ENCODE measurements at regions not wholly inside any gene's neighbourhood (a gene's known extent, or its start where the extent isn't known, plus 50 kb on each side); places are given as distances from the start of the nearest gene placed in this dataset.
"Not testable (repeated sequence)": the region's sequence is repeated elsewhere in the genome, so short reads cannot be mapped to it uniquely, and the experiment has no call there.

DNA sequence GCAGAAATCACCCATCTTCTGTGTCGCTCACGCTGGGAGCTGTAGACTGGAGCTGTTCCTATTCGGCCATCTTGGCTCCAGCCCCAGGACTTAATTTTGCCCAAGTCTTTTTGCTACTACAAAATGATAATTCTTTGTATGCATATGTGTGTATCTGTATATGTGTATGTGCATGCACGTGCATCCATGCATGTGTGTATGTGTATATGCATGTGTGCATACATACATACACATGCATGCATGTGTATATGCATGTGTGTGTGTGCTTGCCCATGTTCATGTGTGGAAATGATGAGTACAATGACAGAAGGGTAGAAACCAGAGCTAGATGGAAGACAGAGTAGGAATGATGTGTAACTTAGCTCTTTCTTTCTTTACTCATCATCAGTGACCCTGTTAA is 497.9 kb upstream of the SPRED2 start:
- Histone ChIP-seq H3K4me1 (no peaks in the 10 kb centered on the region), H3K4me3 (no peak overlapping the region), H3K27me3 (no peaks in the 10 kb centered on the region), H3K9me3 (no peaks in the 10 kb centered on the region), H3K36me3 (no peaks in the 10 kb centered on the region), H3K27ac (no peak overlapping the region)
- TF ChIP-seq, protein P1, sequence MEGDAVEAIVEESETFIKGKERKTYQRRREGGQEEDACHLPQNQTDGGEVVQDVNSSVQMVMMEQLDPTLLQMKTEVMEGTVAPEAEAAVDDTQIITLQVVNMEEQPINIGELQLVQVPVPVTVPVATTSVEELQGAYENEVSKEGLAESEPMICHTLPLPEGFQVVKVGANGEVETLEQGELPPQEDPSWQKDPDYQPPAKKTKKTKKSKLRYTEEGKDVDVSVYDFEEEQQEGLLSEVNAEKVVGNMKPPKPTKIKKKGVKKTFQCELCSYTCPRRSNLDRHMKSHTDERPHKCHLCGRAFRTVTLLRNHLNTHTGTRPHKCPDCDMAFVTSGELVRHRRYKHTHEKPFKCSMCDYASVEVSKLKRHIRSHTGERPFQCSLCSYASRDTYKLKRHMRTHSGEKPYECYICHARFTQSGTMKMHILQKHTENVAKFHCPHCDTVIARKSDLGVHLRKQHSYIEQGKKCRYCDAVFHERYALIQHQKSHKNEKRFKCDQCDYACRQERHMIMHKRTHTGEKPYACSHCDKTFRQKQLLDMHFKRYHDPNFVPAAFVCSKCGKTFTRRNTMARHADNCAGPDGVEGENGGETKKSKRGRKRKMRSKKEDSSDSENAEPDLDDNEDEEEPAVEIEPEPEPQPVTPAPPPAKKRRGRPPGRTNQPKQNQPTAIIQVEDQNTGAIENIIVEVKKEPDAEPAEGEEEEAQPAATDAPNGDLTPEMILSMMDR (IDR thresholded peaks at IDR 0.05), result no peak
- TF ChIP-seq POLR2A (IDR thresholded peaks at IDR 0.05) (no peak), POLR2AphosphoS5 (IDR thresholded peaks at IDR 0.05) (no peak), EP300 (IDR thresholded peaks at IDR 0.05; ENCODE audit: low read depth) (no peak)
- no peak for DNase-seq
- in situ Hi-C loops (cut with MboI; ENCODE audit: low pct_ligation_motif_present in 1 of 4, low pct_unique_long_range_greater_than_20kb in 1 of 4, low sequenced_read_pairs in 3 of 4) (no loop called here), intact Hi-C loops (cut with DNase I; ENCODE audit: low total_unique reads) (loop anchor here (10.0 kb wide), 1 partner anchor 1775 kb away; no protein-coding TSS in a partner anchor)
- WGBS, 2 donors (ENCODE audit: low coverage in 1 of 2), result 80 to 93% methylated on average over 1 to 4 of the region's 4 CpGs

DNA sequence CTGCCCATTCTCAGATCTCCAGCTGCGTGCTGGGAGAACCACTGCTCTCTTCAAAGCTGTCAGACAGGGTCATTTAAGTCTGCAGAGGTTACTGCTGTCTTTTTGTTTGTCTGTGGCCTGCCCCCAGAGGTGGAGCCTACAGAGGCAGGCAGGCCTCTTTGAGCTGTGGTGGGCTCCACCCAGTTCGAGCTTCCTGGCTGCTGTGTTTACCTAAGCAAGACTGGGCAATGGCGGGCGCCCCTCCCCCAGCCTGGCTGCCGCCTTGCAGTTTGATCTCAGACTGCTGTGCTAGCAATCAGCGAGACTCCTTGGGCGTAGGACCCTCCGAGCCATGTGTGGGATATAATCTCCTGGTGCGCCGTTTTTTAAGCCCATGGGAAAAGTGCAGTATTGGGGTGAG is 497.3 kb upstream of the SPRED2 start:
- H3K27me3 ChIP-seq; in situ Hi-C loops (cut with MboI; ENCODE audit: low pct_ligation_motif_present in 1 of 4, low pct_unique_long_range_greater_than_20kb in 1 of 4, low sequenced_read_pairs in 3 of 4); DNase-seq; H3K27ac ChIP-seq; H3K4me3 ChIP-seq; H3K36me3 ChIP-seq; H3K4me1 ChIP-seq; H3K9me3 ChIP-seq: not testable (repeated sequence)
- 66% methylated on average over 9 of the region's 10 CpGs; no CpG with 5 or more reads in 1 of the 2 donors for WGBS, 2 donors (ENCODE audit: low coverage in 1 of 2)
- intact Hi-C loops (cut with DNase I; ENCODE audit: low total_unique reads), result loop anchor here (10.0 kb wide), 1 partner anchor 1775 kb away; no protein-coding TSS in a partner anchor

DNA sequence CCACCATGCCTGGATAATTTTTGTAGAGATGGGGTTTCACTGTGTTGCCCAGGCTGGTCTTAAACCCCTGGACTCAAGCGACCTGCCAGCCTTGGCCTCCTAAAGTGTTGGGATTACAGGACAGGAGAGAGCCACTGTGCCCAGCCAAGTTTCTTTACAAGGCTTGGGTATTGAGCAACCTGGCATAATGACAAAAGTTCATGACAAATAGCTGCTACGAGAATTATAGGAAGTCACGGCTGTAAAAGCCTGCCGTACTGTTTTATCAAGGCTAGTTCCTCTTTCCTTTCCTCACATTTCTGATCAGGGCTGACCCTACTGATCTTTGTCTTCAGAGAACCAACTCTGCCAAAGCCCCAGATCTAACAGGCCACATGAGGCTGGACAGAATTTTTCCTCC is 490.4 kb upstream of the SPRED2 start:
- DNase-seq, result peak; percentile 8

DNA sequence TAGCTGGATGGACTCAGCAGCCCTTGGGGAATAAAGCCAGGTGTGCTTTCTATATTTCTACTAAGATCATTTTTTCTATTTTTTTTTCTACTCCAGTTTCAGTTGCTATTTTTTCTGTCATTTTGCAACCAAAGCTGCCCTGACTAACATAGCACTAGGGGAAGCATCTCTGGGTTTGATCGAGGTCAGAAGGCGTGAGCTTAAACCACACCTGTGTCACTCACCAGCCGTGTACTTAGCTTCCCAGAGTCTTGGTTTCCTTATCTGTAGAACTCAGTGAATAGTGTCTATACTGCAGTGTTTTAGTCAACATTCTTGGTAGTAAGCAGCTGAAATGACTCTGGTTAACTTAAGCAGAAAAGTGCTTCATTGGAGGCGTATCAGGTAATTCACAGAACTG is 489.6 kb upstream of the SPRED2 start:
- no peaks in the 10 kb centered on the region for H3K9me3 ChIP-seq
- no peak for DNase-seq

More for the DNA sequence above, 490.4 kb upstream of the SPRED2 start:
- intact Hi-C loops (cut with DNase I; ENCODE audit: low total_unique reads), result no loop called here
- H3K9me3 ChIP-seq, result no peaks in the 10 kb centered on the region
- no peaks in the 10 kb centered on the region for H3K36me3 ChIP-seq
- in situ Hi-C loops (cut with MboI; ENCODE audit: low pct_ligation_motif_present in 1 of 4, low pct_unique_long_range_greater_than_20kb in 1 of 4, low sequenced_read_pairs in 3 of 4), result no loop called here
- 14 to 25% methylated on average over 3 to 4 of the region's 4 CpGs for WGBS, 2 donors (ENCODE audit: low coverage in 1 of 2)
- TF ChIP-seq POLR2AphosphoS5 (IDR thresholded peaks at IDR 0.05), result no peak
- no peak for TF ChIP-seq POLR2A (IDR thresholded peaks at IDR 0.05)
- TF ChIP-seq, protein P1 (IDR thresholded peaks at IDR 0.05), result no peak
- TF ChIP-seq EP300 (IDR thresholded peaks at IDR 0.05; ENCODE audit: low read depth), result no peak
- no peaks in the 10 kb centered on the region for H3K27me3 ChIP-seq
- no peak overlapping the region for H3K4me3 ChIP-seq
- peaks cover 0 to 5% (median under 1%) of the 10 kb centered on the region in 4 donors for H3K4me1 ChIP-seq
- no peak overlapping the region for H3K27ac ChIP-seq

More for the DNA sequence above, 489.6 kb upstream of the SPRED2 start:
- H3K27ac ChIP-seq, result no peak overlapping the region
- intact Hi-C loops (cut with DNase I; ENCODE audit: low total_unique reads), result no loop called here
- H3K36me3 ChIP-seq, result no peaks in the 10 kb centered on the region
- no peak overlapping the region for H3K4me3 ChIP-seq
- WGBS, 2 donors (ENCODE audit: low coverage in 1 of 2), result 48 to 82% methylated on average over 3 to 4 of the region's 4 CpGs
- no peak for TF ChIP-seq POLR2A (IDR thresholded peaks at IDR 0.05)
- TF ChIP-seq, protein P1 (IDR thresholded peaks at IDR 0.05), result no peak
- TF ChIP-seq EP300 (IDR thresholded peaks at IDR 0.05; ENCODE audit: low read depth), result no peak
- no peak for TF ChIP-seq POLR2AphosphoS5 (IDR thresholded peaks at IDR 0.05)
- in situ Hi-C loops (cut with MboI; ENCODE audit: low pct_ligation_motif_present in 1 of 4, low pct_unique_long_range_greater_than_20kb in 1 of 4, low sequenced_read_pairs in 3 of 4), result no loop called here
- peaks cover 0 to 5% (median 2%) of the 10 kb centered on the region in 4 donors for H3K4me1 ChIP-seq
- H3K27me3 ChIP-seq, result no peaks in the 10 kb centered on the region
